Nucleus accumbens (tissue), 56 donors: ENCODE measurements at regions not wholly inside any gene's neighbourhood (a gene's known extent, or its start where the extent isn't known, plus 50 kb on each side); places are given as distances from the start of the nearest gene placed in this dataset.

Source experiments
- DNase-seq, 56 donors: peaks; one replicate each; lab custom pipeline; 2025; lab: John Stamatoyannopoulos, UW

DNA sequence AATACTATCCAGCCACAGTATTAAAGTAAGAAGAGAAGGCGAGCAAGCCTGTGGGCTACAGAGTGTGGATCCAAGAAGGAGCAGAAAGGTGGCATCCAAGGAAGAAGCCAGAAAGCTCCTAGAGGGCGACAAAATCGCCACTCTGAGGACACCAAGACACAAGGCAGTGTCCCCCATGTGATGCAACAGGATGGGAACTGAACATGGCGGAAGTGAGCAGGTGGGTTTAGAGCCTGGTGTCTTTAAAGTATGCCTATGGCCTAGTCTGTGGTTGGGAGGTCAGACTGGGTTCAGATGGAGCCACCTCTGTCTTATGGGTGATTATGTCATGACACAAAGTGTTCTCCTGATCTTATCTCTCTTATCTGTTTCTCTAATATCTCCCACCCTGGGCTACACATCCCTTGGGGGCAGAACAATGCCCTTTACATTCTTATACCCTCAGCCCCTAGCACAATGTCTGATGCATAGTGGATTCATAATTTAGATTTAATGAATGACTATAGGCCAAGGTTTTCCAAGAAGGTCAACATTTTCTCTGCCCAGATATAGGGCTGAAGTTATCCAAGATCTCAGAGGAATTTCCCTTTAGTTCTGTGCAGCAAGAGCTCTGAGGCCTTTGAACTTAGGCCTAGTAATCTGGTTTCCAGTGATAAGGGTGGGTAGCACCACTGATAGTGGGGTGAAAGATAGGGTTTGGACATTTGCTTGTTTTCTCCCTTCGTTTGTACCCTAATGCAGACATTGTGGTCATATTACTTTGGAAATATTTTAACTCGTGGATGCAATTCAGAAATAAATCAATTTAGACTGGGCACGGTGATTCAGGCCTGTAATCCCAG is 167.3 kb upstream of the AKIRIN2 start:
- DNase-seq, result no peak

DNA sequence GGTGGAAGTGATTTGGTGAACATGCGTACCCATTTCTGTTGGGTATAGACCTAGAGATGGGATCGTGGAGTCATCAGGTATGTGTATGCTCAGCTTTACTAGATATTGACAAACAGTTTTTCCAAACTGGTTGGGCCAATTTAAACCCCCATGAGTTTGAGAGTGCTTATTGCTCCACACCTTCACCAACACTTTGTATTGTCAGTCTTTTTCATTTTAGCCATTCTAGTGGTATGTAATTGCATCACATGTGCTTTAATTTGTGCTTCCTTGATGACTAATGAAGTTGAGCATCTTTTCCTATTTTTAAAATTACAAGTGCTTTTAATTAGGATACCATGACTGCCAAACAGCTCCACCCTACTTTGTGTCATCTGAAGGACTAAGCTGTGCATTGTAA is 158.9 kb upstream of the AKIRIN2 start:
- no peak for DNase-seq

DNA sequence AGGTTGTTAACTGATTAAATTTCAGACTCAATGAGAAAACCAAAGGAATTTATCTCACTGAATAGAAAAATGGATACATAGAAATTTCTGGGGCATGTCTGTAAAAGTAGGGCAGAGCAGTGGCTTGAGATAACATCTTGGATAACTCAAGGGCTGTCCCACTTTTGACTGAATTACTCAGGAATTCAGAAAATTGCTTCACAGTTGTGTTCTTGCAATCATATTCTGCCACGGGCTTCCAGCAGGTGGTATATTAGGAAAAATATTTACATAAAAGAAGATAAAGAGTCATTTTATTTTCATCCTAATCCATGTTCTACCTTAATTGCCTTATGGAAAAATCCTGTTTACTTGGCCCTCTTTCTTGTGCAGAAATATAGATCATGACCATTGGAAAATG is 156.4 kb upstream of the AKIRIN2 start:
- no peak for DNase-seq

DNA sequence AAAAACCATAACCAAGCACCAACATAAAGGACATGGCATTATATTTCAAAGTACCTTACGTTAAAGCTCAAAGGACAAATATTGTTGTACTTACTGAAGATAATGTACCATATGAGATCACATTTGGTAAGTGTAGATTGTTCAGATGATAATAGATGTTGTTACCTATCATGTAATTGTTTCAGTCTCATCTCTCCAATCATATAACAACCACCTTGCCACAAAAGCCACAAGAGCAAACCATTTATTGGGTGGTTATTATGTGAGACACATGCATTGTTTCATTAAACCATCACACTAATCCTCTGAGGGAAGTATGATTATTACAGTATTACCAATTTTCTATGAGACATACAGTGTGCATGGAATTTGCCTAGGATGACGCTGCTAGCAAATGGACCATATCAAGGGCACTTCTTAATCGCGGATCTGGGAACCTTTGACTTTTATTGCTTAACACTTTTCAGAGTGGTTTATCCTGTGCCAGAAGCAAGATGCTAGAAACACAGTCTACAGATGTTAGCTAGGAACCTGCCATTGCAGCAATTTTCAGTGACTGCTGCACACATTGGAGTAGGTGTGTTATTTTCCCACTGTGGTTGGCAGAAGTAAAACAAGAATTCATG is 149.8 kb upstream of the AKIRIN2 start:
- no peak for DNase-seq

DNA sequence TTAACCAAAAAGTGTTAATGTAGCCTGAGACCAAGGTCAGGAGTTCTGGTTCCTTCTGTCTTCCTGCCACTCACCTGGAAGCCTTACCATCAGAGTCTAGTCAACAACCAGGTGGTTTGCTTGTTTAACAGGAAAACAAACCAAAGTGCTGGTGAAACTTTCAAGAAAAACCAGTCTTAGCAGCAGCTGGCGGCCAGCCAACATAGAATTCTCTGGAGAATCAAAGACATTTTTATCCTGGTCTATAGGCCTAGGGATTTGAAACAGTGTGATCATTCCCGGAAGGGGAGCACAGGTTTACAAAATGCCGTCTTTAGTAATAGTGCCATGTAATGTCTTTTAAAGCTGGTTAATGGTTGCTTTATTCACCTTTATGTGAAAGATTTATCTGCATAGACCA is 146.6 kb upstream of the AKIRIN2 start:
- DNase-seq, result no peak

DNA sequence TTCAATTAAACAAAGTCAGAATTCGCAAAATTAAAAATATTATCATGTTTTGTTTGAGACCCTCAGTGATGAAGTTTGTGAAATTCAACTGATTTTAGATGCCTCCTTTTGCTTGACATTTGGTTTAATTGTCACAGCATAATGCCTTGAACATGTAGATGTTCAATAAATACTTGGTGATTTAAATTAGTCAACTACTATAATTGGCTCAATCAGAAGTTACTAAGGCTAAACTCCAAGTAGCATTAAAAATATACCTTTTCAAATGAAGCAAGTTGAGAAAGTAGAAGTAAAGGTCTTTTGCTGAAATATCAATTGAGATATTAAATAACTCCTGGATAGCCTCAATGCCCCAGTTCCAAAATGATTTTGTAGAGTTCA is 145.8 kb upstream of the AKIRIN2 start:
- DNase-seq, result no peak

DNA sequence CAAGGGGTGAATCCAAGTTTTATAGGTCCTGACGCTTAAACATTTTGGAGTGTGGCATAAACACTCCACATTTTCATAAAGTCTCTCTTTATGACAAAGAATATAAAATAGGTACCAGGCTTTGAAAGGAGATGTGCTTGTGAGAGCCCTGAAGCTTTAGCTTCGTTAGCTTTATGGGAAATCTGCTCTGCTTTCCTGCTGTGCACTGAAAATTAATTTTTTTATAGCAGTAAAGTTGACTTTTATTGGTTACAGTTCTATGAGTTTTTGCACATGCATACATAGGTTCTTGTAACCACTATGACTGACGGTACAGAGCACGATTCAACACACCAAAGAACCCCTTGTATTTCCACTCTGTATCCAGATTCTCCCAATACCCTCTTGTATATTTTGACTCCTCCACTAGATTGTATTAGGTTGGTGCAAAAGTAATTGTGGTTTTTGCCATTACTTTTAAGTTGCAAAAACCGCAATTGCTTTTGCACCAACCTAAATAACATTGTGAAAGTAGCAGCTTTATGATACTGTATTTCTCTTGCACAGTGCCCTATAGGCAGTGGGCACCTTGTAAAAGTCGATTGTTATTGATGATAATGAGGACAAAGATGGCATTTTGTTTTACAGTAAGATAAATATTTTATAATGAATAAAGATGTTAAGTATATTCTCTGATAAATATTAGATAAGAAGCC is 145.2 kb upstream of the AKIRIN2 start:
- DNase-seq, result no peak

DNA sequence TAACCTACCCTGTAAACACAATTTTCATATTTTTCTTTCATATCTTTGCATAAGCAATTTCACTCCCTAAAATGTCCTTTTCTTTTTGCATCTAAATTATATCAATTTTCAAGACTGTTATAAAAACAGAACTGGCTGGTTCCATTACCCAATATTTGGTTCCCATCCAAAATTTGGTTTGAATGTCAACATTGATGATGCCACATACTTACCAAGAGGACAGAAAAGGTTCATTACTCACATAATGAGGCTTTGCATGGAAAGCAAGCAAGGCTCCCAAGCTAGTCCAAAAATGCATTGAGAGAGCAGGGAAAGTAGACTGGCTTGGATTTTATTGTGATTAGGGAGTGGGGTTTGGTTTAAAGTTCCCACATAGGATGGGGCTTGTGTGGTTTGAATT is 144.4 kb upstream of the AKIRIN2 start:
- DNase-seq, result no peak

DNA sequence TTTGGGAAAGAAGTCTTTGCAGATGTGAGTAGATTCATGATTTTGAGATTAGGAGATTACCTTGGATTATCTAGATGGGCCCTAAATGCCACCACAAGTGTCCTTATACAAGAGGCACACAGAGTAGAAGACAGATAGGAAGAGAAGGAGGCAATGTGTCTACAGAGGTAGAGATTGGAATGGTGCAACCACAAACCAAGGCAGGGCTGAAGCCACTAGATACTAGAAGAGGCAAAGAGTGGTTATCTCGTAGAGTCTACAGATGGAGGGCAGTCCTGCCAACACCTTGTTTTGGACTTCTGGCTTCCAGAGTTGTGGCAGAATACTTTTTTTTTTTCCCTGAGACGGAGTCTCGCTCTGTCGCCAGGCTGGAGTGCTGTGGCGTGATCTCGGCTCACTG is 138.3 kb upstream of the AKIRIN2 start:
- no peak for DNase-seq

DNA sequence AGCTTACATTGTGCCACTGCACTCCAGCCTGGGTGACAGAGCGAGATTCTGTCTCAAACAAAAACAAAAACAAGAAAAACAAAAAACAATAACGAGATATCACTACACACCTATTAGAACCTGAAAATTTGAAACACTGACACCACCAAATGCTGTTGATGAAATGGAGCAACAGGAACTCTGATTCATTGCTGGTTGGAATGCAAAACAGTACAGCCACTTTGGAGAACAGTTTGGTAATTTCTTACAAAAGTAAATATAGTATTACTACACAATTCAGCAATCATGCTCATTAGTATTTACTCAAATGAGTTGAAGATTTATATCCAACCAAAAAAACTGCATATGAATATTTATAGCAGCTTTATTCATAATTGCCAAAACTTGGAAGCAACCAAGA is 135.8 kb upstream of the AKIRIN2 start:
- no peak for DNase-seq

DNA sequence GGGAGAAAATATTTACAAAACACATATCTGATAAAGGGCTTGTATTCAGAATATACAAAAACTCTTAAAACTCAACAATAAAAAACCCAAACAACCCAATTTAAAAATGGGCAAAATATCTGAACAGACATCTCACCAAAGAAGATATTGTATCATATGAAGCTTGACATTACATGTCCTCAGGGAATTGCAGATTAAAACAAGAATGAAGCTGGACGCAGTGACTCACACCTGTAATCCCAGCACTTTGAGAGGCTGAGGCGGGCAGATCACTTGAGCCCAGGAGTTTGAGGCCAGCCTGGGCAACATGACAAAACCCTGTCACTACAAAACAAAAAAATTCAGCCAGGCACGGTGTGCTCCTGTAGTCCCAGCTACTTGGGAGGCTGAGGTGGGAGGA is 135.4 kb upstream of the AKIRIN2 start:
- DNase-seq, result no peak

DNA sequence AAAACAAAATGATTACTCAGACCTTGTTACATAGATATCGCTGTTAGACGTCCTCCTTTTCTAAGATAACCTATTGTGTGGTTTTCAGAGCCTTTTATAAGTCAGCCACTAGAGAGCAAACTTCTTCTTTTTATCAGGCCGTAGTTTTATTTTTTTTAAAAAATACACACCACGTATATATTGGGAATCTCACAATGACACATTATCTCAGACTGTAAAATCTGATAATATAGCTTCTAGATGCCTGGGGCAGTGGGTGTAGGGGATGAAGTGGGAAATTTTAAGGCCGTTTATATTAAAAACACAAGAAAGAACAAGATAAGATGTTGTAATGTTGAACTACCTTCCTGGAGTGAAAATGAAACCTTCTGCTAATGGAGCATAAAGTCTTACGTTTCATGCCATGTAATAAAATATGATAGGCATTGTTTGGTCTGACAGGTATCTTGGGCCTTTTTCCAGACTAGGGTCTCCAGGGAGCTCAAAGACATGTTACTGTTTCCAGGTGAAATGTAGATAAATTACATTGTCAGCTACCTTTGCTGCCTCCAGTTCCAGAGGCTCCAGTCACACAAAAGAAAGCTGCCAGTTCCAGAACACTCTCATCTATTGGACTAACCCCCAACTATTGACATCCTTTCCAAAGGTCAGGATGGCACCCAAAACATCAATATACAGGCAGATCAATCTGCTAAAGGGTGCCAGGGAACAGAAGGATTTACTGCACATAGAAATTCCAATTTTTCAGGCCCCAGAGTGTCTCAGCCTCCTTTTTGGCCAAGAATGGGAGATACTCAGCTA is 130.2 kb upstream of the AKIRIN2 start:
- peak in 1 of 56 donors; percentile 3 for DNase-seq

DNA sequence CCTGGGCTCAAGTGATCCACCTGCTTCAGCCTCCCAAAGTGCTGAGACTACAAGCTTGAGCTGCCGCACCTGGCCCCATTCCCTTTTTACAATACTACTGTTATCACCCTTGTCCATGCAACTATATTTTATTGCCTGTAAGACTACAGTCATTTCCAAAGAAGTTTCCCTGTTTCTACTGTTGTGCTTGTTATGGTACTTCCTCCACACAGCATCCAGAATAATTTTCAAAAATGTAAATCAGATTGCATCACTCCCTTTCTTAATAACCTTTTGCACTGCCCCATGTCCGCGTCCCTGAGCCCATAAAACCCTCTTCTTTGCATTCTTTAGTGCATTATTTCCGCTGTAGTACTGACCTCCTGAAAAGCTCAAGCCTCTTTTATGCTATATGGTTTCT is 128.9 kb upstream of the AKIRIN2 start:
- DNase-seq, result no peak

DNA sequence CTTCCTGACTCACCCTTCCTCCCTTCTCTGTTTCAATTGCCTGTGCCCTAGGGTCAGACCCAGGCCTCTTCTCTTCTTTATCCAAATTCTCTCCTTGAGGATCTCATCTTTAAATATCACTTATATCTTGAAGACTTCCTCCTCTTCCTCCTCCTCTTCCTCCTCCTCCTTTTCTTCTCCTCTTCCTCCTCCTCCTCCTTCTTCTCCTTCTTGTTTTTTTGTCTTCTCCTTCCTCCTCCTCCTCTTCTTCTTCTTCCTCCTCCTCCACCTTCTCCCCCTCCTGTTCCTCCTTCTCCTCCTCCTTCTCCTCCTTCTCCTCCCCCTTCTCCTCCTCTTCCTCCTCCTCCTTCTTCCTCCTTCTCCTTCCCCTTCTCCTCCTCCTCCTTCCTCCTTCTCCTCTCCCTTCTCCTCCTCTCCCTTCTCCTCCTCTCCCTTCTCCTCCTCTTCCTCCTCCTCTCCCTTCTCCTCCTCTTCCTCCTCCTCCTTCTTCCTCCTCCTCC is 127.6 kb upstream of the AKIRIN2 start:
- no peak for DNase-seq

DNA sequence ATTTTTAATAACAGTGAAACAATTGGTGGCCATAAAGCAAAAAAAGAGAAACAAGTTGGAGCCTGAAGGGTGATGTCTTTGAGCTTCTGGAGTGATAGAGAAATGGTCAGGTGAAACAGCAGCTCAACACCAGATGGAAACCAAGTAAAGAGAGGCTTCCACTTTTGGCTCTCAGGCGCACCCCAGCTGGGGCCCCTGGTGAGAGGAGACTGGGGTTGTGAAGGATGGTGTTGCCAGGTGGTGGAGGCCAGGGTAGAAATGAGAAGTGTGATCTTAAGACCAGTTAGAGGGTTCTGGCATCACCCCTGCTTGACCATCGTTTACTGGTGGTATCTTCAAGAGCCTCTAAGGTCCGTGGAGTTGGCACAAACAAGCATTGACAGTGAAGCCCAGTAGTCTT is 126.0 kb upstream of the AKIRIN2 start:
- DNase-seq, result no peak

DNA sequence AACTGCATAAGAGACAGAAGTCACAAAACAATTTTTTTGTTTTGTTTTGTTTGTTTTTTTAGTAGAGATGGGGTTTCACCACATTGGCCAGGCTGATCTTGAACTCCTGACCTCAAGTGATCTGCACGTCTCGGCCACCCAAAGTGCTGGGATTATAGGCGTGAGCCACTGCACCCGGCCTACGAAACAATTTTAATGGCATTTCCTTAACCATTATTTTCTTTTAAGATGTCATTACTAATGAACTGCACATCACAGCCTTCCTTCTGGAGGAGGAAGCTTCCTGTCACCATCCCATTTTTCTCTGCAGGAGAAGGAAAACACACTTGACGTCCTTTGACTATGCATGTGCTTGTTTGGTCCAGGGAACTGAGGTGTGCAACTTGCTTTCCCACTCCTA is 125.3 kb upstream of the AKIRIN2 start:
- no peak for DNase-seq

DNA sequence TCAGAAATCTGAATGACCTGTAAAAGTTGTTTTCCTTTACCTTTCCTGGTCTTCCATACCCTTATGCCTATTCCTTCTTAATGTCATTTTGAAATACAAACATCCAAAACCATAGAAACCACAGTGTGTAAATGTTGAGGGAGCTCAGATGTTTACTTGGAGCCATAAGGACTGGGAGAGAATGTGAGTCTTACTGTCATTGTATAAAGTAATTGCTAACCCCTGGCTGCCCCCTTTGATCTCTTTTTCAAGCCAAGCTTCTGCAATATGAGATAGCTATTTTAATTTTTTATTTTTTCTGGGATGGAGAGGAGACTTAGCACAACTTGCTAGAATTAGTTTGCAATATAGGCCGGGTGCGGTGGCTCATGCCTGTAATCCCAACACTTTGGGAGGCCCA is 124.4 kb upstream of the AKIRIN2 start:
- no peak for DNase-seq

DNA sequence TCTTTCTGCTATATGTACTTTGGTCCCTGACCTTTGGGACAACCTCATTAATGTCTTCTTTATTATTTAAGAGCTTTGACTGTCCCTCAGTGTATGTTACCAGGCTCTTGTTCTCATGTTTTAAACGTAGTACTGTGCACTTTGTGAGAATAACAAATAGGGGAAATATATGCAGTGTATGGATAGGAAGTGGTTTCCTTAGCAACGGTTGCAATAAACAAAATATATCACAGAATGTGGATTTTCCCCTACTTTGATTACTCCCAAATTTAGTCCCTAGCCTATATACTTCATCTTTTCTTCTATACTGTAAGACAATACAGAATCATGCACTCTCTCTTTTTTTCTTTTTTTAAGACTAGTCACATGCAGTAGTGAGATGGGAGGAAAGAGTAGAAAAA is 123.8 kb upstream of the AKIRIN2 start:
- DNase-seq, result no peak

DNA sequence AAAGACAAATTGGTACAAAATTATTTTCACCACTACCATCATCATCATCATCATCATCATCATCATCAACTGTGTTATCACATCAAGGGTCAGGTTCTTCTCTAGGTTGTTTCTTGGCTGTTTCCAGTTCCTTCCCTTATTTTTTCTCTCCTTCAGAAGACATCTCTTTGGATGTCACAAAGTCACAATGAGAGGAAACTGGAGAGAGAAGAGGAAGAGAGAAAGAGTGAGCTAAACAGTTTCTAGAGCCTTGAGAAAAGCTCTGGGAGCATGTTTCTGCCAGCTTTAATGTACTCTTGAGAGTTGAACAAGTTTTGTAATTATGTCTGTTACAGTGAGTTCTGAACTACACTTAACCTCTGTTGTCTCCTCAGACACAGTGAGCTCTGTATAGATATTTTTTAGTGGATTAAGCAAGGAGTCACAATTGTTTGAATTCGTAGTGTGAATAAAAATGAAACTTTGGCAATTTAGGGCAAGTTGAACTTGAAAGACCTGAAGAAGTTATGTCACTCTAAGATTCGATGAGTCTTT is 123.0 kb upstream of the AKIRIN2 start:
- DNase-seq, result no peak

DNA sequence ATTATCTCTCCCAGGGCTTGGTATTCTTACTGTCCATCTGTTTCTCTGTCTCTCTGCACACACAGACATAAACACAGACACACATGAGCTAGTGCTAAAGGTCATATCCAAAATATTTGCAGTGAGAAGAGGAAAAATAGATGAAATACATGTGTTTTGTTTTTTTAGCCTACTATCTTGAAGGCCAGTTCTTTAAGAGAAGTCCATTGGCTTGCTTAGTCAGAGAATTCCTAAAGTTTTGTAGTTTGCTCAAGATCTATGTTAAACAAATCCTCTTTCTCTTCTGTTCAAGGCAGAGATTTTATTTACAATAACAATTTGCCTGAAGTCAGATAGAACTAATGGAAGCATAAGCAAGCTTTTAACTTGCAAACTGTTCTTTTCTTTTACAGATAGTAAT is 120.0 kb upstream of the AKIRIN2 start:
- DNase-seq, result no peak
